GM19043 (cell line): ENCODE measurements at regions not wholly inside any gene's neighbourhood (a gene's known extent, or its start where the extent isn't known, plus 50 kb on each side); places are given as distances from the start of the nearest gene placed in this dataset.

Experiments used
- ATAC-seq: cut with Tn5 transposase; IDR thresholded peaks from one replicate; pipeline ENCODE4 v1.9.1; 2021; ENCODE audit warnings: low read depth; ENCODE audit not compliant: unreplicated experiment

GRCh38 chr4:145427991-145428390, 53.7 kb upstream of the SMAD1 start:
- ATAC-seq = no peak

GRCh38 chr4:145427221-145427620, 54.4 kb upstream of the SMAD1 start:
- no peak for ATAC-seq

- ATAC-seq = no peak
Observed at GRCh38 chr4:145423017-145423708, 58.5 kb upstream of the SMAD1 start.

GRCh38 chr4:145420595-145421214, 60.9 kb upstream of the SMAD1 start:
- ATAC-seq = no peak

GRCh38 chr4:145418739-145419138, 62.9 kb upstream of the SMAD1 start:
- no peak for ATAC-seq

GRCh38 chr4:145417348-145418130, 64.1 kb upstream of the SMAD1 start:
- no peak for ATAC-seq

GRCh38 chr4:145414841-145415240, 66.8 kb upstream of the SMAD1 start:
- no peak for ATAC-seq

- ATAC-seq = no peak
Observed at GRCh38 chr4:145414226-145414625, 67.4 kb upstream of the SMAD1 start.

- ATAC-seq = no peak
Observed at GRCh38 chr4:145406970-145407369, 74.7 kb upstream of the SMAD1 start.

GRCh38 chr4:145404761-145405160, 76.9 kb upstream of the SMAD1 start:
- ATAC-seq = no peak

GRCh38 chr4:145396581-145396980, 85.1 kb upstream of the SMAD1 start:
- ATAC-seq = no peak

GRCh38 chr4:145390571-145390970, 91.1 kb upstream of the SMAD1 start:
- no peak for ATAC-seq

GRCh38 chr4:145389550-145389949, 92.1 kb upstream of the SMAD1 start:
- ATAC-seq = no peak

- no peak for ATAC-seq
Observed at GRCh38 chr4:145388043-145388442, 93.6 kb upstream of the SMAD1 start.

- ATAC-seq = no peak
Observed at GRCh38 chr4:145387079-145387478, 94.6 kb upstream of the SMAD1 start.

GRCh38 chr4:145381163-145381562, 100.5 kb upstream of the SMAD1 start:
- ATAC-seq = no peak

- ATAC-seq = no peak
Observed at GRCh38 chr4:145380123-145380522, 101.5 kb upstream of the SMAD1 start.

- no peak for ATAC-seq
Observed at GRCh38 chr4:145375416-145375815, 106.2 kb upstream of the SMAD1 start.

- ATAC-seq = no peak
Observed at GRCh38 chr4:145352438-145353145, 129.1 kb upstream of the SMAD1 start.

- no peak for ATAC-seq
Observed at GRCh38 chr4:145351922-145352321, 129.7 kb upstream of the SMAD1 start.

- ATAC-seq = no peak
Observed at GRCh38 chr4:145351162-145351561, 130.5 kb upstream of the SMAD1 start.
